Left lobe of liver (tissue), 2 donors: ENCODE measurements at regions not wholly inside any gene's neighbourhood (a gene's known extent, or its start where the extent isn't known, plus 50 kb on each side); places are given as distances from the start of the nearest gene placed in this dataset.
"Not testable (repeated sequence)": the region's sequence is repeated elsewhere in the genome, so short reads cannot be mapped to it uniquely, and the experiment has no call there.

Experiments
- ATAC-seq: fragments of 200-7000 bp; cut with Tn5 transposase; one replicate; pipeline ENCODE4 v1.9.1; 2020; ENCODE audit warnings: mild to moderate bottlenecking, moderate library complexity
- DNase-seq: peaks from one replicate; pipeline ENCODE4 v3.0.0-alpha.2; 2020; ENCODE audit warnings: low spot score
- donor health status: DM: no; HTN: no; CAD: no; lungs with moderate emphysema.
- donor health status: DM: no; HTN: yes; CAD: no.

DNA sequence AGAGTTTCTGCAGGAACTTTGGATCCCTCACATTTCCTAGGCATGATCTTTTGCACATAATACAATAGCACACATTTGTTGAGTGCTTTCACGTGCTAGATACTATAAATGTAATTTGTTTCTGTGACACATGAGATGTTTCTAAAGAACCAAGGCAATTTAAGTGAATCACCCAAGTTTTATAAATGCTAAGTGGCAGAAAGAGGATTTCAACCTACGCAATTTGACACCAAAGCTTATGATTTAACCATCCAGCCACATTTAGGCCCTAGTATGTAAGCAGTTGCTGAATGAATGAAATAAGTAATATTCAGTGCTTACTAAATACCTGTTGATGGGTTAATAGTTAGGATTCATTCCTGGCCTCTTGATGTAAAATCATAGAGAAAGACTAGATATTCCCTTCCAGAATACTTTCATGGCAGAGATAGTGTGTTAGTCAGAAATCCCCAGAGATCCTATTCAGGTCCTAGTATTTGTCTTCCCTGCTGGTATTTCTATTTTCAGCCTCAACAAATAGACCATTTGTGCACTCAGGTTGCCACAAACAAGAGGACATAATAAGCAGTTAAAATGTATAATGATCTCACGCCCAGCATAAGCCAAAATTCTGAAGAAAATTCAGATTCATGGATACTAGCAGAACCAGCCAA lies 572.6 kb downstream of the IPMK start:
- DNase-seq (no peak), ATAC-seq (no peak)

DNA sequence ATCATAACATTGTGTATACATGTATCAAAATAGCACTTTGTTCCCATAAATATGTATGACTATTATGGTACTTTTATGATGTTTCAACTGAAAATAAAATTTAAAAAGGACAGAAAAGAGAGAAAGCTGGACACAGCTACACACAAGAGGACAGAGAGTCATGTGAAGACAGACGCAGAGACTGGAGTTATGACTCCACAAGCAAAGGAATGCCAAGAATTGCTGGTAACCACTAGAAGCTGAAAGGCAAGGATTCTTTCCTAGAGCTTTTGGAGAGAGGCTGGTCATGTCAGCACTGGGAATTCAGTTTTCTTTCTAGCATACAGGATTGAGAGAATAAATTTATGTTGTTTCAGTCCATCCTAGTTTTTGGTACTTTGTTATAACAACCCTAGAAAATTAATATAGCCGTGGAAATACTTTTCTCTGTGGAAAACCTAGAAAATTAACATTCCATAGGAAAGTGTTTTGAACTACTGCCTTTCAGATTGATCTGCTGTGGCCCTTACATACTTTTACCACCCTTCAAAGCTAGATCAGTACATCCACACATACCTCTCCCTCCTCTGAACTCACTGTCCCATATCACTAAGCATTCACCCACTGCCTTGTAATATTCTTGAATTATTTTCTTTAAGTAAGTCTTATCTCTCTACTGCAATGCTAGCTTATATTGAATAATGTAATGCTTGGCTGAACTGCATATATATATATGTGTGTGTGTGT lies 575.3 kb downstream of the IPMK start:
- DNase-seq (no peak), ATAC-seq (no peak)

DNA sequence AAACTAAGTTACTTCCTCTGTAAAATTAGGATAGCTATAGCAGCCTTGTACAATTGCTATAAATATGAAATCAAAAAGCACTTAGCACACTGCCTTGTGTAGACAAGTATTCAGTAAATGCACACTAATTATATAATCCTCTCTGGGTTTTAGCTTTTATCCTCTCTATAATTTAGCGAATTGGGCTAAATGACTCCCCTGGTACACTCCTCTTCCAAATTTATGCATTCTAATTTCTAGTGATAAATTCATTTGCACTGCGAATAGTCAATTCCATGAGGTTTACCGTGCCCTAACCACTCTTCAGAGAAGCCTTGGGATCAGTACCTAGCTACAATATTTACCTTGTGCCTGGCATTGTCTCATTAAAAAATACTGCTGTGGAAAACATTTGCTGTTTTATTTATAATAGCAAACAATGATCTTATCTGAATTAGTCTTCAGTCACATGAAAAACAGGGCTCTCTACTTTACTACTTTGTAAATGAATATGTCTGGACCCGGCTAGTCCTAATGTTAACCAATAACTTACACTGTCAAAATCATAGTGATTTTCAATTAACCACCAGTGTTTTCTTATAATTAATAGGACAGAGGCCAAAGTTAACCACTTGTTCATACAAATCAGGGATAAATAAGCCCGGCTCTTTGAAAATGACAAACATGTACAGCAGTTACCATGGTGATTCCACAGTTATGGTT lies 577.9 kb downstream of the IPMK start:
- no peak for ATAC-seq

DNA sequence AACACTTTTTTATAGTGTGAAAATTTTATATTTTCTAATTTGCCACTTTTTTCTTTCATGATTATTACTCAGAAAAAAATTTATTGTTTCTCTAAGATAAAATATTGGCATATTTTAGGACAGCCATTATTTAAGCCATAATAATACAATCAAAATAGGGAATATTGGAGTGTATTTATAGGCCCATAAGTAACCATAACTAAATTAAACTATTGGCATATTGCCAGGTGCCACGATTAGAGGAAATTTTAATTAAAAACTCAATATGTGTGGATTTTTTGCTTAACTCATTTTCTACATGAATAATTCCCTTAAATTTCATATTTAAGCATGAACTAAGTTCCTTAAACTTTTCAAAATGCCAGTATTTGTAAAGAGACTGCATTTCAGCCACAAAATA lies 587.8 kb downstream of the IPMK start:
- ATAC-seq (no peak), DNase-seq (no peak)

More for the DNA sequence above, 577.9 kb downstream of the IPMK start:
- no peak for DNase-seq

DNA sequence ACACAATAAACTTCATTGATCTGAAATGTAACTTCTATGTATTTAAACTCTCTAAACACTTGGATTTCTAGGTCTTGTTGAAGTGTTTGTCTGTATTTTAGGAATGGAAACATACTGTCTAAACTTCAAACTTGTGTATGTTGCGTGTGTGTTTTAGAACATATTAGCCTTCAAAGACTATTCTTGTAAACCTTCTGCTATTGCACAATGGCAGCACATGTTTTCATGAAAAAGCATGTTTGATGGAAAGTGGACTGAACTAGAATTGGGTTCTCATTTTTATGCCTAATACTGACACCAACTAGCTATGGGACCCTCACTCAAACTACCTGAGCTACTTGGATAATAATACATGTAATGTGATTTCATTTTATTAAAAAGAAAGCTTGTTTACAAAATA lies 592.6 kb downstream of the IPMK start:
- ATAC-seq (no peak), DNase-seq (no peak)

DNA sequence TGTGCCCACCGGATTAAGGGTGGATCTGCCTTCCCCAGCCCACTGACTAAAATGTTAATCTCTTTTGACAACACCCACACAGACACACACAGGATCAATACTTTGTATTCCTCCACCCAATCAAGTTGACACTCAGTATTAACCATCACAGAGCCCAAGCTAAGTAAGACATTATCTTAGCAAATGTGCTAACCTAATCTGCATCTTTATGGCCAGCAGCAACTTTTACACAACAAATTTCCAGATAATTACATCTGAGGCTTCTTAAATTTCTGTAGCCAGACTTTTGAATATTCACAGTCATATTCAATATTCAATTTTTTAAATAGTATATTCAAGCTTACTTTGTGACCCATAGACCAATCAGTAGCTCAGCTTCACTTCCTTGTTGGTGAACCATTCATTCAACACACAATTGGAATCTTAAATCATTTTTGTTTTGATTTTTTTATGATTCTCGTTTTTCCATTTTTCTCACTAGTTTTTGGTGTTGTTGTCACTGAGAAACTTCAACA lies 594.2 kb downstream of the IPMK start:
- ATAC-seq (no peak), DNase-seq (no peak)

DNA sequence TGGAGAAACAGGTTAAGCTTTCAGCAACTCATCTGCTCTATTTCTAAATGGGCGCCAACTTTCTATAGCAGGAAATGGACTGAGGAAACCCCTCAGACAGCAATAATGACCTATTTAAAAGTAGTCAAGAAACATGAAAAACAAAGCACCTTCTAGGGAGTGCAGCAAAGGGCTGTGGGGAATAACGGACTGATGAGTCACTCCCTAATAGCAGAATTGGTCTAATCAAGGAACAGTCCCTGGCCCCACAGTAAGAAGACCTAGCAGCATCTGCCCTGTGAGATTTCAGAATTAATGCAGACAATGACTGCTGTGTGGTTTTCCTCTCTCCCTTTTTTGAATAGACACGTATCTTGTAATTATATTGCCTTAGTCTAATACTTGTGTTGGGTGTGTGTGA lies 602.9 kb downstream of the IPMK start:
- no peak for ATAC-seq
- DNase-seq, result no peak

DNA sequence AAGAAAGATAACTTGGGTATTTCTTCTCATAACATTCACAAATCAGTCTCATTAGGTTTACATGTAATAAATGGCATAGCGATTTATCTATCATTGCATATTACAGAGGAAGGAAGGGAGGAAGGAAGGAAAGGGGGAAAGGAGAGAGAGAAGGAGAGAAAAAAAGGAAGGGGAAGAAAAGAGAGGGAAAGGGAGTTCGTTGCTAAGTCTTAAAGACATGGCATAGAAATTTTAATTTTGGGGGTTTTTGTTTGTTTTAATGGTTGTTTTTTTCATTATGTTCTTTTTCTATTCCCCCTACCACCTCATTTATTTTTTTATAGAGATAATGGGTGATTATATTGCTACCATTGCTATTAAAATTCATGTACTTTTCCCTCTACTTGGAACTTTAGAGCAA lies 604.3 kb downstream of the IPMK start:
- ATAC-seq (no peak), DNase-seq (no peak)

DNA sequence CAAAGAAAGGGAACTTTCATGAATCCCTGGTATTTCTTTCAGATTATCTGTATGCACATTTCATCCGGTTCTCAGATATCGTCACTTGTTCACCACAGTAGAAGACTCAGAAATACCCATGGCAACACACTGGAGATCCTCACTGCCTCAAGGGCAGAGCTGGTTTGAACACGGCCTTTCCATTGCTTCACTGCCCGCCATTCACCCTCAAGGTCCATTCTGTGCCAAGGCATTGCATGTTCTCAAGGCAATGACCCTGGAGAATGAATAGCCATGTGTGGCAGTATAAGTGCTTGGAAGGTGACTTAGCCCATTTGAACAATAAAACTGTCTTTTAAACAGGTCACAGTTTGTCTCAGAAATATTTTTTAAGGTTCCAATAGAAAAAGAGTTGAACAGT lies 606.5 kb downstream of the IPMK start:
- no peak for ATAC-seq
- no peak for DNase-seq

DNA sequence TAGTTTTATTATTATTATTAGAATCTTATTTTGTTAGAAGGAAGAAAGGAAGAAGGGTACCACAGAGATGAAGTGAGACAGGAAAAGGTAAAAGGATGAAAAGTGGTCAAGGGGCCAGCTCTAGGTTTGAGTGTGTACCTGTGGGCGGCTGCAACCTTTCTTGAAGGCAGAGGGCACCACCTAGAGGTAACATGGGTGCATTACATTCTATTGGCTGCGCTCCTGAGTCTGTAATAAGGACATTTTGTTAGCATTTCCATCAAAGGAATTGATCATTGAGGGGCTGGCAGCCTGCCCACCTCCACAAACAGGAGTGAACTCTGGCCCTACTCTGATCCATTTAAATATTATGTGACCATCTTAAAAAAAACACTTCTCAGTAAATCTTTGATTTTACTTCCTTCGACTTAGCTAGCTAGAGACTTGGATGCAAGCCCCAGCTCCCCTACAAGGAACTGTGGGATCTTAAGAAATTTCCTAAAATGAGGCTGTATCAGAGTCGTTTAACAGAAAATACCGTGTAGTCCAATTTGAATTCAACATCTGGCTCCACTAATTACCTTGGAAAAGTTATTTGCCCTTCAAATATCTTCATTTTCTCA lies 610.4 kb downstream of the IPMK start:
- peak; percentile 100 for ATAC-seq
- DNase-seq, result peak; percentile 72

DNA sequence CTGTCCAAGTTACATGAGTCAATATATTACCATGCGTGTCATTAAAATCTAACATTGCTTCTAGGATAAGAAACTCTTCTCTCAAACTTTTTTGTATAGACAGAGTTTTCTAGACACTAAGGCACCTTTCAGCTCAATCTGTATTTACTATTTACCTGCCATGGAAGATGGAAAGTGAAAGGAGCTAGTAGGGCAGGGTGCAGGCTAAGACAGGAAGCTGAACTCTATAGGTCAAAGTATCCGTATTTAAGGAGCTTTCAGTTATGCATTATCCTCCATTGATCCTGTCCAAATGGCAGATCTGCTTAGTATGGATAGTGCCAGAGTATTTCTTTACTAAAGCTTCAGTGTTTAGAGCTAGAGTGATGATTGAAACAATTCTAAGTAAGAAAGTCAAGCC lies 612.8 kb downstream of the IPMK start:
- ATAC-seq, result no peak
- DNase-seq, result no peak

DNA sequence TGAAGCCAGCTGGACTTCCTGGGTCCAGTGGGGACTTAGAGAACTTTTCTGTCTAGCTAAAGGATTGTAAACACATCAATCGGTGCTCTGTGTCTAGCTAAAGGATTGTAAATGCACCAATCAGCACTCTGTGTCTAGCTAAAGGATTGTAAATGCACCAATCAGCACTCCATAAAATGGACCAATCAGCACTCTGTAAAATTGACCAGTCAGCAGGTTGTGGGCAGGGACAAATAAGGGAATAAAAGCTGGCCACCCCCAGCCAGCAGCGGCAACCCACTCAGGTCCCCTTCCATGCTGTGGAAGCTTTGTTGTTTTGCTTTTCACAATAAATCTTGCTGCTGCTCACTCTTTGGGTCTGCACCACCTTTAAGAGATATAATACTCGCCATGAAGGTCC lies 622.6 kb downstream of the IPMK start:
- not testable (repeated sequence) for DNase-seq, ATAC-seq

DNA sequence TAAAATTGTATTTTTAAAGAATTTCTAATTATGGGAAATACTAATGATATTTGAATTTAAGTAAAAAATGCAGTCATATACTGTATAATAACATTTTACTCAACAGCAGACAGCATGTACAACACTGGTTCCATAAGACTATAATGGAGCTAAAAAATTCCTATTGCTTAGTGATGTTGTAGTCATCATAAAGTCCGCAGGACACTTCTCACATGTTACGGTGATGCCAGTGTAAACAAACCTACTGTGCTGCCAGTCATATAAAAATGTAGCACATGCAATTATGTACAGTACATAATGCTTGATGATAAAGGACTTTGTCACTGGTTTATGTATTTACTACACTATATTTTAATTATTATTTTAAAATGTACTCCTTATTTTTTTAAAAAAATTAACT lies 629.3 kb downstream of the IPMK start:
- DNase-seq (no peak), ATAC-seq (no peak)

DNA sequence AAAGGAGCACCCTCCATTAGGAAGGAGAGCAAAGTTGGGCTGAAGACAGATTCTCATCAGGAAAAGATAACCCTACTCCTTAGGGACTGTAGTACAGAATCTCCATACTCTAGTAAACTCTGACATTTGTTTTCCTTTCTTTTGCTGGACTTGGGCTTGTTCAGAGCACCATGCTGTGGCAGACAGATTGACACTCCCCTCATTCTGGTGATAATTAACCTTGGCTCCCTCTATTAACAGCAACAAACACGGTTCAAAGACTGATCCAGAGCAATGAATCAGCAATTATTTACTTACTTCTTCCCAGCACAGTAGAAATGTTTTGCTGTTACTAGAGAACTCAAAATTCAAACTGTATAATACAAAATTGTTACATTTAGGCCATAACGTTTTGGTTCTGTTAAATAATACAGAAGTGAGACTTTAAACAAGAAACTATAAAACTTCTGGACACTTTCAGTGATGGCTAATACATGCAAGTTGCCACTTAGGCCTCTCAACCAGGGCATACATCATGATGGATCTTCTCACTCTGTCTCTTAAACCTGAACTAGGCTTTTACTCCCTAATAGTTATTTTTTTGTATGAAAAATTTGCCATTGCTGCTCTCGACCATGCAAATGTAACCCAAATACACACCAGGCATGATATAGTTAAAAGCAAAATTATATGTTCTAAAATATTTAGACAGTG lies 639.0 kb downstream of the IPMK start:
- DNase-seq, result peak; percentile 41
- ATAC-seq, result peak; percentile 99

DNA sequence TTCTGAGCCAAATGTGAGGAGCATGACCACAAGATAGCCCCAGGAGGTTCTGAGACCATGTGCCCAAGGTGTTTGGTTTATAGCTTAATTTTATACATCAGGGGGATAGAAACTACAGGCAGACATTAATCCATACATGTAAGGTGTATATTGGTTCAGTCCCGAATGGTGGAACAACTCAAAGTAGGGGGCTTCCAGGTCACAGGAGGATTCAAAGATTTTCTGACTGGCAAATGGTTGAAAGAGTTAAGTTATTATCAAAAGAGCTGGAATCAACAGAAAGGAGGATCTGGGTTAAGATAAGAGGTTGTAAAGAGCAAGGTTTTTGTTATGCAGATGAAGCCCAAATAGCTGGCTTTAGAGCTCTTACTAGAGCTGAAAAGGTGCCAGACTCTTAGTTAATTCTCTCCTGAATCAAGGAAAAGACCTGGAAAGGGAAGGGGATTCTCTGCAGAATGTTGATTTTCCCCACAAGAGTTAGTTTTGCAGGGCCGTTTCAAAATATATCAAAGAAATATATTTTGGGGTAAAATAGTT lies 640.0 kb downstream of the IPMK start:
- DNase-seq, result no peak
- no peak for ATAC-seq

DNA sequence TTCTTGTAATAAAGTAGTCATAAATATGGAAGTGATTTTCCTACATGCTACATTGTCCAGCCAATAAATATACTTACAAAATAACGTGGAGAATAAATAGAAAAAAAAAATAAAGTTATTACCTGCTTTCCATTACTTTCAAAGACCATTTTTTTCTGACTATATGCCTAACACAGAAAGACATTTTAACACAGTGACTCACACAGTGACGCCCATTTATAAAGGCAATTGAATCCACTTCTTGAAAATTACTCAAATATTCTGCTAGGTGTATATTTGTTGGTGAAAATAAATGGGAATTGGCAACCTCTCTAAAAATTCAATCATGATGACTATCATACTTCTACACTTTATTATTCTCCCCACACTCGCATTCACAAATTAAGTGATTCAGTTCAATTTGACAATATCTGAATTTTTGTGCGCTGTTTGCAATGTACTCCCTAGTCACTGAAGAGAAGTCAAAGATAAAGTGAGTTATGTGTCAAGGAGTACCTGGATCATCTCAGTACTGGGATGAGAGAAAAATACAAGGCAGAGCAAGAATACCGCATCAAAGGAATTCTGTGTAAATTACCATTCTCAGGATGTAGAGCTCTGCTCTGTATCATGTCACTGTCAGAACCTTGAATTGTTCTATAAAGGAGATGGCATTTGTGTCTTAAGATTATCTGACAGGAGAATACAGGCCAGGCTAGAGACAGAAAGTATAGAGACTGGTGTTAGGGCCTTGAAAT lies 642.7 kb downstream of the IPMK start:
- DNase-seq, result no peak
- ATAC-seq, result no peak

DNA sequence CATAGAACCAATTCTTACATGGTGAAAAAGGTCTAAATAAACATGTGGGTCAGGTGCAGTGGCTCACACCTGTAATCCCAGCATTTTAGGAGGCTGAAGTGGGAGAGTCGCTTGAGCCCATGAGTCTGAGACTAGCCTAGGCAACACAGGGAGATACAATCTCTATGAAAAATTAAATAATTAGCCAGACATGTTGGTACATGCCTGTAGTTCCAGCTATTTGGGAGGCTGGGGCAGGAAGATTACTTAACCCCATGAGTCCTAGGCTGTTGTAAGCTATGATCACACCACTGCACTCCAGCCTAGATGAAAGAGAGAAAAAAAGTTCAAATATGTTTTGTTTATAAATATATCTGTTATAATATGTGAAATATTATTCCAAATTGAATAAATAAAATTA lies 643.6 kb downstream of the IPMK start:
- ATAC-seq, result no peak
- DNase-seq, result no peak

DNA sequence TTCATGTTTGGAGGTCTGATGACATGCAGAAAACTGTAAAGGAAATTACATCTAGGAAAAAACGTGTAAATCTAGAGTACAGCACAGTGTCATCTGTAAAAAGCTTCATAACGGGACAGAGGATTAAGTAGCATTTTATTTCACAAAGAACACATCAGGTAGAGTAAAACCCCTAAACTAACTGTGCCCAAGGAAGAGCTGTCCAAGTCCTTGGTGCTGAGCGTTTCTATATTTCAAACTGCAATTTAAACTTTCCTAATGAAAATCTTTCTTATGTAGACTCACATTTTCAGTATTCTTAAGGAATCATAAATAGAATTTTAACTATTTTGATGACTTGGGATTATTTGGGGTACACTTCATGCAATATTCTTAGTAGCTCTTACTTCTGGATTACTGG lies 646.2 kb downstream of the IPMK start:
- no peak for DNase-seq
- ATAC-seq, result no peak

DNA sequence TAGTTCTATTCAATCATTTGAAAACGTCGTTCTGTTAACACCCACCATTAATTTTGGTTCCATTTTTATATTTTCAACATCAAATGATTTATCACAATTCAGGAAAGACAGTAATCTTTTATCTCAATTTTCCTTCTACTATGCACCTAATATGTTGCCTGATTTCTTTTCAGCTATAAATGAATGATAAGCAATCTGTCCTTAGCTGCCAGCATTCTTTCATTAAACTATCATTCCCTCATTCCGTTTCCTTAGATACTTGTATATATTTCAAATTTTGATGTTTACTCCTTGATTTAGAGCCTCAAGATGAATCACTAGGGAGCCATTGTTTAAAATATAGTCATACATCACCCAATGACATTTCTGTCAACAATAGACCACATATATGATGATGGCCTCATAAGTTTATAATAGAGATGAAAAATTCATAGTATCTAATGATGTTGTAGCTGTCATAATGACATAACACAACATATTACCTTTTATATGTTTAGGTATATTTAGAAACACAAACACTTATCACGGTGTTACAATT lies 661.7 kb downstream of the IPMK start:
- ATAC-seq, result no peak
- no peak for DNase-seq

DNA sequence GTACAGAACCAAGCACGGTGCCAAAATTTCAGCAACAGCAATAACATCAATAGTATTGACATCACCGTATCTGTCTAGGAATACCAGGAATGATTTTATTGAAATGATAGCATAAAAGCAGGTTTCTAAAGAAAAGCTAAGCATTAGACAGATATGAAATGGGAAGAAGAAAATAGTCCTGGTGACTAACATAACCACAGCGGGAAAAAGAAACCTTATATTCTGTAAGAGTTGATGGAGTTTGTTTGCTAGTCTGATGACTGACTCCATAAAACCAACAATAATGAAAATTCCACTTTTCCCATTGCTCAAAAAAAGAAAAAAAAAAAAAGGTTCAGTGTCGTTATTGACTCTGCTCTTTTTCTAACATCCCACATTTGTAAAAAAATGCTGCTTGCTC lies 668.3 kb downstream of the IPMK start:
- ATAC-seq, result no peak

More for the DNA sequence above, 668.3 kb downstream of the IPMK start:
- no peak for DNase-seq
